H7 (cell line): ENCODE measurements at regions not wholly inside any gene's neighbourhood (a gene's known extent, or its start where the extent isn't known, plus 50 kb on each side); places are given as distances from the start of the nearest gene placed in this dataset.
"Not testable (repeated sequence)": the region's sequence is repeated elsewhere in the genome, so short reads cannot be mapped to it uniquely, and the experiment has no call there.

ENCODE experiments used
- DNase-seq: peaks from one replicate; pipeline ENCODE4 v3.0.0; 2012
- H3K27me3 ChIP-seq: 2 replicates; pipeline ENCODE4 v1.6.0; 2011; ENCODE audit warnings: mild to moderate bottlenecking, low read length; ENCODE audit not compliant: control insufficient read depth, insufficient read depth
- H3K36me3 ChIP-seq: replicated peaks from 2 replicates; pipeline ENCODE4 v1.5.1; 2011; ENCODE audit warnings: low read length; ENCODE audit not compliant: control insufficient read depth, insufficient read depth
- H3K4me3 ChIP-seq: 2 replicates; pipeline ENCODE4 v1.5.1; 2011; ENCODE audit warnings: low read depth, mild to moderate bottlenecking, control low read depth, low read length, moderate library complexity; ENCODE audit not compliant: insufficient read depth

DNA sequence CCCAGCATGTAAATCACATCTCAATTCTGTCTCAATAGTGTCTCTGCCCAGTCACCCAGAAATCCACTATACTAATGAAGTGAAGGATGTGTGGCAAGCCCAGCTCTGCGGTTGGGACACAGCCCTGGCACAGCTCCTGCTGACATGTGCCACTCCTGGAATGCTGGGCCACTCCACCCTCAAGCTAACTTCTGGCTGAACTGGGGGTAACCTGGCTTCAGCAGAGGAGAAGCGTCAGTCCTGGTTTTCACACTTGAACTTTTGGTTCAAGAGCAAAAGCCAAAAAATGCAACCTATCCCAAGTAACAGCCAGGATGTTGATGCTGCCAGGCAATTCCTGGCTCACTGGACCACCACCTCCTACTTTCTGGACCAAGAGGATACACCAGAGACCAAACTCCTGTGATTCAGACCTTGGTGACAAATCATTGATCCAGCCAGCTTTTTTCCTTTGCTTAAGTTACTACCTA is 86.4 kb downstream of the ARRDC3 start:
- Histone ChIP-seq H3K36me3 (no peaks in the 10 kb centered on the region), H3K27me3 (no peaks in the 10 kb centered on the region), H3K4me3 (no peak overlapping the region)
- DNase-seq, result no peak

DNA sequence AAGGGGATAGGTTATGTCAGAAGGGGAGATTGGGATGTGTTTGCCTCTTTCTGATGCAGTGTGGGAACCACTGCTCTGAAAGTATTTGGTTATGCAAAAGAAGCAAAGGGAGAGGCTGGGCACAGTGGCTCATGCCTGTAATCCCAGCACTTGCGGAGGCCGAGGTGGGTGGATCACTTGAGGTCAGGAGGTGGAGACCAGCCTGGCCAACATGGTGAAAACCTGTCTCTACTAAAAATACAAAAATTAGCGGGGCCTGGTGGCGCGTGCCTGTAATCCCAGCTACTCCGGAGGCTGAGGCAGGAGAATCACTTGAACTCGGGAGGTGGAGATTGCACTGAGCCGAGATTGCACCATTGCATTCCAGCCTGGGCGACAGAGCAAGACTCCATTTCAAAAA is 87.0 kb downstream of the ARRDC3 start:
- not testable (repeated sequence) for H3K27me3 ChIP-seq, H3K36me3 ChIP-seq, DNase-seq, H3K4me3 ChIP-seq

- peak; percentile 56 for DNase-seq
- Histone ChIP-seq H3K27me3 (no peaks in the 10 kb centered on the region), H3K4me3 (no peak overlapping the region), H3K36me3 (no peaks in the 10 kb centered on the region)
Observed at GRCh38 chr5:91293131-91293530, 90.0 kb downstream of the ARRDC3 start.

DNA sequence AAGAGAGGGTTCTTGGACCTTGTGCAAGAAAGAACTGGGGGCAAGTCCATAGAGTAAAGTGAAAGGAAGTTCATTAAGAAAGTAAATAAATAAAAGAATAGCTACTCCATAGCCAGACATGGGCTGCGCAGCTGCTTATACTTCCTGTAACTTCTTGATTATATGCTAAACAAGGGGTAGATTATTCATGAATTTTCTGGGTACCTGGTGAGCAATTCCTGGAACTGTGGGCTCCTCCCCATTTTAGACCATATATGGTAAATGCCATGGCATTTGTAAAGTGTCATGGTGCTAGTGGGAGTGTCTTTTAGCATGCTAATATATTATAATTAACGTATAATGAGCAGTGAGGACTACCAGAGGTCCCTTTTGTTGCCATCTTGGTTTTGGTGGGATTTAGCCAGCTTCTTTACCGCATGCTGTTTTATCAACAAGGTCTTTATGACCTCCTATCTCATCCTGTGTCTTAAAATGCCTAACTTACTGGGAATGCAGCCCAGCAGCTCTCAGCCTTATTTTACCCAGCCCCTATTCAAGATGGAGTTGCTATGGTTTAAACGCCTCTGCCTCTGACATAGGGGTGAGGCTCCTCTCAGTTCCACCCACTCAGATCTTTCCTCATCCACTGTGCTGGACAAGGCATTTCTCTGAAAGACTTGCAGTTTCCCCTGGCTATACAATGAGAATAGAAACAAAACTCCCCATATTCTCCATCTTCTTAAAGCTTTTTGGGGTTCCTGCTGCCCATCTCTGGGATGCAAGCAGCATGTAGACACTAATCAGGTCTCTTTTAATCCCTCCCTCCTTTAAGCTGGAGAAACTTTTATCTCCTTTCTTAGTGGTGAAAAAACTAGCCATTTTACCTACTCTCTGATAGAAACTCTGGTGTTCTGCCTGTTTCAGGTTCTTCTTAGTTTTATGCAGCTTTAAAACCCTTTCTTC is 91.2 kb downstream of the ARRDC3 start:
- no peaks in the 10 kb centered on the region for H3K36me3 ChIP-seq
- DNase-seq, result no peak
- no peaks in the 10 kb centered on the region for H3K27me3 ChIP-seq
- no peak overlapping the region for H3K4me3 ChIP-seq

DNA sequence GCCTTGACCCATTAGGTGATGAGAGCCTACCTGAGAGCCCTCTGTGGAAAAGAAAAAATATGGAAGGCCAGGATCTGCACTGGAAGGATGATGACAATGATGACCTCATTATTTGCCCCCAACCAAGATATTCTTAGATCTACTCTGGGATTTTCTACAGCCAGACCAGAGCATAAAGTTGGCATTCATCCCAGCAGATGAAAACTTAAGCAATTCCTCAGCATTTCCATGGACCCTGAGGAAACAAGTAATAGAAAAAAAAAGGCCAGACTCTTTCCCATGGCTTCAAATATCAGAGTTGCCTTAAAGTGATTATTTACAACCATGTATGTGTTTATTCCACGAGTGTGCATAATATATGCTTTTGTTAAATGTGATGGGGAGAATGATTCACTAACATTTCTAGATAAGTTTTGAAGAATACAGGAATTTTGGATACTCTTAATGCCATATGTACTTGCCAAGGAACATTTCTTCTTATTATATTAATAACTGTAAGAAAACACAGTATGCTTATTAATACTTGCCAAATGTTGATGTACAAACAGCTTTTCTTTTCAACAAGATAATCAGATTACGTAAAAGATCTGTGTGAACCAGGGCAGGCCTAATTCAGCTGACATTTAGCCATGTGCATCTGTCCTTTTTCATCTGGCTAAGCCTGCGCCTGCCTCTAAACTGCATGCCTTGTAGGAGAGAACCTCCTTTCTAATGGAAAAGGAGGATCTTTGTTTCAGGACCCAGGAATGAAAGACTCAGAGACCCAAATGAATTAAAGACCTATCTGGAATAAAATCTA is 94.8 kb downstream of the ARRDC3 start:
- H3K4me3 ChIP-seq, result no peak overlapping the region
- DNase-seq, result no peak
- no peaks in the 10 kb centered on the region for H3K27me3 ChIP-seq
- no peaks in the 10 kb centered on the region for H3K36me3 ChIP-seq

DNA sequence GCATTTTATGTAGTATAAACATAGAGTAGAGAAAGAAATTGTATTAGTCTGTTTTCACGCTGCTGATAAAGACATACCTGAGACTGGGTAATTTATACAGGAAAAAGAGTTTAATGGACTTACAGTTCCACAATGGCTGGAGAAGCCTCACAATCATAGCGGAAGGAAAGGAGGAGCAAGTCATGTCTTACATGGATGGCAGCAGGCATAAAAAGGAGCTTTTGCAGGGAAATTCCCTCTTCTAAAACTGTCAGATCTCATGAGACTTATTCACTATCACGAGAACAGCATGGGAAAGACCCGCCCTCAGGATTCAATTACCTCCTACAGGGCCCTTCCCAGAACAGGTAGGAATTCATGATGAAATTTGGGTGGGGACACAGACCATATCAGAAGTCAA is 98.1 kb downstream of the ARRDC3 start:
- H3K4me3 ChIP-seq, DNase-seq, H3K27me3 ChIP-seq, H3K36me3 ChIP-seq: not testable (repeated sequence)

DNA sequence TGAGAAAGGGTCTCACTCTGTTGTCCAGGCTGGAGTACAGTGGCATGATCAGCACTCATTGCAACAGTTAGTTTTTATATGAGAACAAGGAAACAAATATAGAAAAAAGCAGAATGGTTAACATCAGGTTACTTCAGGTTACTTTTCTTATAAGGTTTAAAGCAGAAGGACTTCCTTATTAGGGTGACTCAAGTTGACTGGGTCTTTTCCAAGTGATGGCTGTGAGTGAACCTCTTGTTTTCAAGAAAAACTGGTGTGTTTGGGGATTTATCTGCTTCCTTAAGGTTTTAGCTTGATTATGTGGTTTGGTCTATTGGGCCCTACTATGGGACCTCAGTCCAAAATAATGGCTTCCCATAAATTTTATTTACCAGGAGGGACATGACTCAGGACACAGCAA is 99.2 kb downstream of the ARRDC3 start:
- H3K27me3 ChIP-seq, result peaks cover 2% of the 10 kb centered on the region; the same call in 1 of the 2 replicates
- no peak overlapping the region for H3K4me3 ChIP-seq
- no peak for DNase-seq
- no peaks in the 10 kb centered on the region for H3K36me3 ChIP-seq

- H3K4me3 ChIP-seq, result no peak overlapping the region
- H3K36me3 ChIP-seq, result no peaks in the 10 kb centered on the region
- peaks cover 2% of the 10 kb centered on the region; the same call in 1 of the 2 replicates for H3K27me3 ChIP-seq
- DNase-seq, result no peak
Observed at GRCh38 chr5:91283326-91283725, 99.8 kb downstream of the ARRDC3 start.

DNA sequence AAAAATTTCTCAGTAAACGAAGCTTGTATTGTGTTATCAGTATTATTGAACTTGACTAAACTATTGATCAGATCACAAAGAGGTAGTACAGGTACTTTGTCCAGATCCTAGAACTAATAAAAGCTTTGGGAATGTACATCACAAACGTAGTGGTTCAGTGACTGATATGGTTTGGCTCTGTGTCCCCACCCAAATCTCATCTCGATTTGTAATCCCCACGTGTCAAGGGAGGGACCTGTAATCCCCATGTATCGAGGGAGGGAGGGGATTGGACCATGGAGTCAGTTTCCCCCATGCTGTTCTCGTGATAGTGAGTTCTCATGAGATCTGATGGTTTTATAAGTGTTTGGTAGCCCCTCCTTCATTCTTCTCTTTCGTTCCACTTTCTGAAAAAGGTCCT is 100.9 kb downstream of the ARRDC3 start:
- Histone ChIP-seq H3K36me3 (no peaks in the 10 kb centered on the region), H3K4me3 (no peak overlapping the region), H3K27me3 (peaks cover 2% of the 10 kb centered on the region; the same call in 1 of the 2 replicates)
- DNase-seq, result no peak

DNA sequence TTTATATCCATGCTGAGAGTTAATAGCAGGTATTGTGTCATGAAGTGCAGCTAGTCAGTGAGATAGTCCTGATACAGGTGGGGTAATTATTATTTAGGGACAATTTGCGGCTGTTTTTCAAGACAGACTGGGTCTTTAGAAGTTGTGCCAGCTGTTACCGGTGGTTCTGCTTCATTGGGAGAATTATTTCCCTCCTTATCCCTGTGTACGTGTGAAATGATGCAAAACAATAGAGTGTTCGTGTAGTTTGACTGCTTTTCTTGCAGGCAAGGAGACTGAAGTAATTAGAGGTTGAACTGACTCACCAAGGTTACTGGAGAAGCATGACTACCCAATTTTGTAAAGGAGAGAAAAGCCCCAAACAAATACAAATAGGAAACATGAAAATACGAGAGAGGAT is 101.7 kb downstream of the ARRDC3 start:
- Histone ChIP-seq H3K36me3 (no peaks in the 10 kb centered on the region), H3K4me3 (no peak overlapping the region), H3K27me3 (peaks cover 2% of the 10 kb centered on the region; the same call in 1 of the 2 replicates)
- DNase-seq, result no peak

DNA sequence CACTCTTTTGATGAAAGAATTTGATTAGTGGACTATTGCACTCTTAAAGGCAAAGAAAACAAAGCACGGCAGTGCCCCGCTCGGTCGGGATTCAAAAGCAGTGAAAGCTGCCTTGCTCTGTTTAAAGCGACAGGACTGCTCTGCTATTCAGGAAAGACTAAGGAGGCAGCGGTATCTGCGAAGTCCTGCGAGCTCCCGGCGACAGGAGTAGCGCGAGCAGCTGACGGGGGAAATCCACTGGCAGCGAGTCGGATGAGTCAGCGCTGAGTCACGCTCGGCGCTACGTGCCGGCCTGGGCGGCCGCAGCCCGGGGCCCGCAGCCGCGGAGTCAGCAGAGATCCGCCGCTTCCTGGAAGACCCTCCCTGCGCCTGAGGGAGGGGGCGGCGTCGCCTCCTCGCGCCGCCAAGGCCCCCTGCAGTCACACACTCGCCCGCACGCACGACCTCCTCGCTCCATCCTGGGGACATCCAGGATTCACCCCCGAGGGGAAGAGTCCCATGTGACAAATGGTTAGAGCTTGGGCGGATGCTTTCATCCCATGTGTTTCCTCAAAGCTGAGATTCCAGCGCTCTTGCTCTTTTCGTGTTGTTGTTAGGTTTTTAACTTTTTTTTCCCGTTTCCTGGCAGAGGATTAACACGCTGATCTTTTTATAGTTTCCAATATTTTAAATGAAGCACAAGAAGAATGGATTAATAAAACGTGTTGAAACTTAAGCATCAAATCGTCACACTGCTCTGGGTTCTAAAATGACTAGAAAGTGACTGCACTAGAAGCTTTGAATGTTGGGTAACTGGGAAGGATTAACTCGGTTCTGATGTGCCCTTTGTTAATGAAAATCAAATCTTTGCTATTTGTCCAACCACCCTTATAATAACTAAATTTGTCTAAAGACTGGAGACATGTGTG is 102.5 kb downstream of the ARRDC3 start:
- peak; percentile 93 for DNase-seq
- Histone ChIP-seq H3K27me3 (peaks cover 2% of the 10 kb centered on the region; the same call in 1 of the 2 replicates), H3K4me3 (peak overlapping the region; percentile 45), H3K36me3 (no peaks in the 10 kb centered on the region)

GRCh38 chr5:91277840-91278239 is 105.3 kb downstream of the ARRDC3 start:
- Histone ChIP-seq H3K36me3 (no peaks in the 10 kb centered on the region), H3K27me3 (peaks cover 2% of the 10 kb centered on the region; the same call in 1 of the 2 replicates), H3K4me3 (no peak overlapping the region)
- no peak for DNase-seq

- DNase-seq, result no peak
- Histone ChIP-seq H3K4me3 (no peak overlapping the region), H3K36me3 (no peaks in the 10 kb centered on the region), H3K27me3 (peaks cover 2% of the 10 kb centered on the region; the same call in 1 of the 2 replicates)
Observed at GRCh38 chr5:91277093-91277626, 106.0 kb downstream of the ARRDC3 start.

DNA sequence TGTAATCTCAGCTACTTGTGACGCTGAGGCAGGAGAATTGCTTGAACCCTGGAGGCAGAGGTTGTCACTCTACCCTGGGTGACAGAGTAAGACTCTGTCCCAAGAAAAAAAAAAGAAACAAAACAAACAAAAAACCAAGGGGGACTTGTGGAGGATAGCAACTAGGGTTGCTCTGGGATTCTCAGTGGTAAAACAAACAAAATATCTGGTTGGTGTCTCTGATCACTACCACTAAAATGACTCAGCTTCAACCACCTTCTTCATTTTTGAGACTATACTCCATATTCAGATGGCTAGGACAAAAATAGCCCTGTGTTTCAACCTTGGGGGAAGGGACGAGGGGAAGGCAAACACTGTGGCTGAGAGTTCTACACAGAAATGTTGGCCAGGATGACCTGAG is 110.3 kb downstream of the ARRDC3 start:
- no peak overlapping the region for H3K4me3 ChIP-seq
- H3K27me3 ChIP-seq, result no peaks in the 10 kb centered on the region
- DNase-seq, result no peak
- H3K36me3 ChIP-seq, result no peaks in the 10 kb centered on the region
